Esophagus (tissue), 2 donors: ENCODE measurements at regions not wholly inside any gene's neighbourhood (a gene's known extent, or its start where the extent isn't known, plus 50 kb on each side); places are given as distances from the start of the nearest gene placed in this dataset.

Experiments used
- H3K27ac ChIP-seq, 2 donors: one replicate each; pipeline ENCODE4 v1.5.1; 2013; ENCODE audit warnings: low read depth in 2 of 2, mild to moderate bottlenecking in 2 of 2, inconsistent platforms in 1 of 2, low read length in 1 of 2, moderate library complexity in 1 of 2
- H3K27me3 ChIP-seq, 2 donors: one replicate each; pipeline ENCODE4 v1.6.1; 2013; ENCODE audit warnings: low read length in 2 of 2, control low read depth in 1 of 2, mild to moderate bottlenecking in 1 of 2; ENCODE audit not compliant: insufficient read depth in 2 of 2, control insufficient read depth in 1 of 2
- H3K36me3 ChIP-seq, 2 donors: one replicate each; pipeline ENCODE4 v1.6.1; 2013; ENCODE audit warnings: low read length in 1 of 2; ENCODE audit not compliant: control insufficient read depth in 2 of 2, insufficient read depth in 2 of 2
- H3K4me1 ChIP-seq, 2 donors: one replicate each; pipeline ENCODE4 v1.6.1; 2013; ENCODE audit warnings: low read length in 1 of 2; ENCODE audit not compliant: control insufficient read depth in 2 of 2, insufficient read depth in 2 of 2
- H3K4me3 ChIP-seq, 2 donors: one replicate each; pipeline ENCODE4 v1.5.1; 2013; ENCODE audit warnings: low read length in 2 of 2, mild to moderate bottlenecking in 2 of 2, low read depth in 1 of 2, moderate library complexity in 1 of 2
- H3K9me3 ChIP-seq, 2 donors: one replicate each; pipeline ENCODE4 v1.6.1; 2013; ENCODE audit warnings: mild to moderate bottlenecking in 2 of 2, low read depth in 1 of 2, low read length in 1 of 2, moderate library complexity in 1 of 2; ENCODE audit not compliant: control insufficient read depth in 2 of 2, insufficient read depth in 1 of 2
- WGBS, 2 donors: extraction: QIAGEN DNeasy Blood & Tissue Kit; methylation state at CpG; one replicate each; pipeline ENCODE4 v1.1.7; 2013; 5-methylcytosine and 5-hydroxymethylcytosine counted together
- donor health status: healthy with polysubstance abuse.
- donor health status: Bipolar disorder and iron deficiency.

DNA sequence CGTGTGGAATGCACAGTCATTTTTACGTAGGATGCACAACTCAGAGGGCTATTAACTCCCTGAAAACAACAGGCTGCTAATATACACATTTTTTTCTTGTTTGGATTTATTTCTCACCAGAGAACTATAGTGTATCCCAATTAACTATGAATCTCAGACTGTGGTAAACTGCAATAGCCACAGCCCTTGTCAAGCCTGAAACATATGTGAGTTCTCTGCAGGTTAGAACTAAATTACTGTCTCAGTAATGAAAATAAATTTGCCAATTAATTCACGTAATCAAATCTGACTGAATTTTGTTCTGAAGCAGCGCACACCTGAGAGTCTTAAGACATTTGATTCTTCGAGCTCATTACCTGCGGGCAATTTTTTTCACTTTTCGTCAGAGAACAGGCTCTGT is 318.6 kb downstream of the PMP22 start:
- Histone ChIP-seq H3K4me1 (peaks cover 0 to 2% of the 10 kb centered on the region in 2 donors), H3K9me3 (no peaks in the 10 kb centered on the region), H3K36me3 (no peaks in the 10 kb centered on the region), H3K27ac (no peak overlapping the region), H3K27me3 (no peaks in the 10 kb centered on the region), H3K4me3 (no peak overlapping the region)
- 68 to 81% methylated on average over 7 of the region's 7 CpGs for WGBS, 2 donors

DNA sequence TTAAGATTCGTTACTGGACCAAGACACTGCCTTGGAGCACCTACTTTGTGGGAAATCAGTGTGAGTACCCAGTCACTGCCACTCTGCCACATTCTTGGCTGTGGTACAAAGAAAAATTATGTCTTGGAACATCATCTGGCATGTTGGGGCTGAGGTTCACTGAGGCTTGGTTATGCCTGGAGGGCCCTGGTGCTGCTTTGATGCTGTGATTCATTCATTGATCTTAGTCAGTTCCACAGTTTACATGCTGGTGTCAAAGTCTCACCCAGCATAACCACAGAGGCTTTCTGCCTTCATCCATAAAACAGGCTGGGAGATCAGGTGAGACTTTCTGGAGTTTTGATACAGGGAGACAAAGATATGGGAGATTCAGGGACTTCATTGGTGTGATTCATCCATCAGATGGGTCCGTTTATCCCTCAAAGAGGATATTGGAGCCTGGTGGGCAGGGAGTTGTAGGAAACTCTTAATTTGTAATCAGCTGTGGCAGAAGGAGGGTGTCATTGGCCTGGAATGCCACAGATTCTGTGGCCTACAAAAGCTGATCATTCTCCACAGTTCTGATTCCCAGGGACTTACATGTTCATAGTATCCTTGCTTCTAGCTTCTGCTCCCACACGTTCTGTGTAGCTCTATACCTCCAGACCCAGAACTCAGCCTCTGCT is 322.5 kb downstream of the PMP22 start:
- no peak overlapping the region for H3K4me3 ChIP-seq
- no peaks in the 10 kb centered on the region for H3K36me3 ChIP-seq
- no peaks in the 10 kb centered on the region for H3K9me3 ChIP-seq
- no peaks in the 10 kb centered on the region for H3K27me3 ChIP-seq
- 50 to 55% methylated on average over 3 of the region's 3 CpGs for WGBS, 2 donors
- peaks cover 0 to 2% of the 10 kb centered on the region in 2 donors for H3K4me1 ChIP-seq
- no peak overlapping the region for H3K27ac ChIP-seq

DNA sequence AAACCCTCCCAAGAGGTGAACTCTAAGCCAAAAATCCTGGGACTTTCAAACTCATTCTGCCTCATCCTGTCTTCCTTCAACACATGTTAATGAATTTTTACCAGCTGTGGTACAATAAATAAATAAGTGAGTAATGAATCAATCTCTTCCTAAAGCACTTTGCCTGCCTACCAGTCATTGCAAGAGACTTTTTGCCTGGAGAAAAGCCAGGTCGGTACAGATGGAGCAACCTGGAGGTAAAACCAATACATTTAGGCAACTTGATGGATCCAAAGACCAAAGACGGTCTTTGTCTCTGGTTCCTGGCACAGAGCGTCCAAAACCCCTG is 324.2 kb downstream of the PMP22 start:
- no peaks in the 10 kb centered on the region for H3K36me3 ChIP-seq
- H3K27me3 ChIP-seq = no peaks in the 10 kb centered on the region
- 43 to 76% methylated on average over 3 of the region's 3 CpGs for WGBS, 2 donors

DNA sequence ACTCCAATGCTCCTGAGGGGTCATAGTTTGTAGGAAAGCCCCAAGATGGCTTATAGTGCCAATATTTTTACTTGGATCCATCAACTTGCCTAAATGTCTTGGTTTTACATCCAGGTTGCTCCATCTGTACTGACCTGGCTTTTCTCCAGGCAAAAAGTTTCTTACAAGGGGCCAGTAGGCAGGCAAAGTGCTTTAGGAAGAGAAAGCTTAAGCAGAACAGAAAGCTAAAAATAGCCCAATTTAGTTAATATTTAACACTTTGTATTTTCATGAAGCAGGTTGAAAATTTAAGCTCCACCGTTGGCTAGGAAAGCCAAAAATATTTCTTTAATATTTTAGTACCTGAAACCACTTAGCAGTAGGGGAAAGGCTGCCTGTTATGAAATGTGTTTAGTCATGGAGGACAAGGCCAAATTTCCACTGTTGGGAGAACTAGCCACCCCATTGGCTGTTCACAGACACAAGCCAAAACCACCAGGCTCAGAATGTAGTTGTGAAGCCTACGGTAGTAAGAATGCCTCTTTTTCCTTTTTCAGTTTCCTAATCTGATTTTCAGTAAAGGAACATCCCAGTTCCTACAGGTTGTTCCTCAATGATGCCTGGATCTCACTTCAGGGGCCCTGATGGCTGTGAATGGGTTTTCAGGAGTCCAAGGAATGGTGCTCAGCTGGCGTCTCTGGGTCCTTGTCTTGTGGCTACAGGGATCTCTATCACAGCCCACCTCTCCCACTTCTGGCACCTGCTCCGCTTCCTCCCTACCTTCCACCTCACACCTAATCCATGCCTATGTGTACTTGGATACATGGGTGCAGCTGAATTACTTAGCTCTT is 324.8 kb downstream of the PMP22 start:
- Histone ChIP-seq H3K27me3 (no peaks in the 10 kb centered on the region), H3K27ac (peak overlapping the region in 1 of 2 donors; percentile 76), H3K4me3 (no peak overlapping the region), H3K4me1 (peaks cover 0 to 2% of the 10 kb centered on the region in 2 donors), H3K9me3 (no peaks in the 10 kb centered on the region), H3K36me3 (no peaks in the 10 kb centered on the region)
- WGBS, 2 donors = 54 to 62% methylated on average over 4 of the region's 4 CpGs

More for the DNA sequence above, 324.2 kb downstream of the PMP22 start:
- H3K27ac ChIP-seq = no peak overlapping the region
- no peak overlapping the region for H3K4me3 ChIP-seq
- no peaks in the 10 kb centered on the region for H3K9me3 ChIP-seq
- H3K4me1 ChIP-seq = peaks cover 0 to 2% of the 10 kb centered on the region in 2 donors

DNA sequence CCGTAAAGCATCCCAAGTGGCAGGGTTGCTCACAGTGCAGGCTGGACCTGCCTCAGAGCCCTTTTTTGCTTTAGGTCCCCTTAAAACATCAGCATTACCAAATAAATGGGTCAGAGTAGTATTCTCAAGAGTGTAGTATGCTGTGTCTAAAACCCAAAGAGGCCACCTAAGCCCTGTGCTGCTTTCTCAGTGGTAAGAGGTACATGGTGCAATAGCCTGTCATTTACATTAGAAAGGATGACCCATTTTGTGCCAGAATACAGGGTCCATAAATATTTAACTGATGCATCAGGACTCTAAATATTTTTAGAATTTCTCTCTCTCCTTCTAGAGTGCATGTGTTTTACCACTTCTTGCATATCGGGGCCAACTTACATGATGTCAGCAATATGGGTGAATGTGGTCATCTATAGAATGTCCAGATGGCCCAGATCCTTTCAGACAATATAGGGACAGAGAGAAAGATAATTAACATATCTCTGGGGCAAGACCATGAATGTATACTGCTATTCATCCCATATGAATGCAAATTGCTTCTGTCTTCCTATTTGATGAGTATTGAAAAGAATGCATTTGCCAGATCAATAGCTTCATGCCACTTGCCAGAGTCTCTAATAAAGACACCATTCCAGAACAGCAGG is 329.2 kb downstream of the PMP22 start:
- no peaks in the 10 kb centered on the region for H3K36me3 ChIP-seq
- H3K27ac ChIP-seq = no peak overlapping the region
- no peaks in the 10 kb centered on the region for H3K4me1 ChIP-seq
- no peak overlapping the region for H3K4me3 ChIP-seq
- no peaks in the 10 kb centered on the region for H3K9me3 ChIP-seq
- WGBS, 2 donors = 81 to 95% methylated on average over 2 of the region's 2 CpGs
- H3K27me3 ChIP-seq = no peaks in the 10 kb centered on the region

DNA sequence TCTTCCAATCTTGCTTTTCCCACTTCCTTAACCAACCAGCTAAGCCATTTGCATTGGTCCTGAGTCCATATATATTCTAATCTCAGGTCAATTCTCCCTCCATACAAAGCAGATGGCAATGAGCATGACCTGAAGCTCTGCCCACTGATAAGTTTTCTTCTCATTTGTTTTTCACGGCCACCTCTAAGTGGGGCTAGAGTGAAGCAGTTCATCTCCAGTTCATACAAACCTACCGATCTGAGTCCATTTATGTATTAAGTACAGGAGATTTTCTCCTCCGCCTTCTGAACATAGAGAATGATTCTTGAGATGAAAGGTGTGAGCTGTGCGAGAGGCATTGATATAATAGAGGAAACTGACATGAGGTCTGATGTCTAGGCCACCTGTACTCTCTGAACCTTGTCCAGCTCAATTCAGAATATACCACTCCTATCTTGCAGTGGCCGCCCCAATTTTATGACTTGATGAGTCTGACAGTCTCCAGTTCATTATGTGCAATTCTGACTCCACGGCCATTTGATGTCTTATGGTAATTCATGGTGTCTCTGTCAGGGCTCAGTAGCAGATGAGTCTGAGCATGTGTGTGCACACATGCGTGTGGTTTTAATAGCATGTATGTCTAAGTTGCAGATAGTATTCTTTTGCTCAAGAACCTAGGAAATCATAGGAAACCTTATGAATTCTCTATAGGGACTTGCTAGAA is 329.8 kb downstream of the PMP22 start:
- H3K27ac ChIP-seq = no peak overlapping the region
- H3K9me3 ChIP-seq = no peaks in the 10 kb centered on the region
- H3K4me1 ChIP-seq = no peaks in the 10 kb centered on the region
- no peak overlapping the region for H3K4me3 ChIP-seq
- no peaks in the 10 kb centered on the region for H3K36me3 ChIP-seq
- WGBS, 2 donors = 91% methylated on average over 7 of the region's 7 CpGs
- no peaks in the 10 kb centered on the region for H3K27me3 ChIP-seq

DNA sequence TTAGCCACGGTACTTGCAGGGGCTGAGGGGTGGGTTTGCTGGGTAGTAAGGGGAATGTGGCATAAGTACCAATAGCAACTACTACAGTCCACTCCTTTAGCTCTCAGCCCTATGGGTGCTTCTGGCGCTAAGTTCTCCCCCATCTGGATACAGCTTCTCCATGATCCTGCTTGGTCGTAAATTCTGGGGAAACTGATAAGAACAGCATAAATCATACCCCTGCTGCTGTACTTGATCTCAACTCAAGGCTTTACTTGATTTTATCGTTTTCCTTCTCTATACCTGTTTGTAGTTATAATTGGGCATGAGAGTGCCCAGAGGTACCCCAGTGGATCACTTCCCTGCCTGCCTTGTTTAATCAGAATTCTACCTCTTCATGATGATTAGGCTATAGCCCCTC is 331.4 kb downstream of the PMP22 start:
- WGBS, 2 donors = 76 to 89% methylated on average over 4 of the region's 4 CpGs
- Histone ChIP-seq H3K27me3 (no peaks in the 10 kb centered on the region), H3K4me3 (no peak overlapping the region), H3K4me1 (no peaks in the 10 kb centered on the region), H3K27ac (no peak overlapping the region), H3K36me3 (no peaks in the 10 kb centered on the region), H3K9me3 (no peaks in the 10 kb centered on the region)

DNA sequence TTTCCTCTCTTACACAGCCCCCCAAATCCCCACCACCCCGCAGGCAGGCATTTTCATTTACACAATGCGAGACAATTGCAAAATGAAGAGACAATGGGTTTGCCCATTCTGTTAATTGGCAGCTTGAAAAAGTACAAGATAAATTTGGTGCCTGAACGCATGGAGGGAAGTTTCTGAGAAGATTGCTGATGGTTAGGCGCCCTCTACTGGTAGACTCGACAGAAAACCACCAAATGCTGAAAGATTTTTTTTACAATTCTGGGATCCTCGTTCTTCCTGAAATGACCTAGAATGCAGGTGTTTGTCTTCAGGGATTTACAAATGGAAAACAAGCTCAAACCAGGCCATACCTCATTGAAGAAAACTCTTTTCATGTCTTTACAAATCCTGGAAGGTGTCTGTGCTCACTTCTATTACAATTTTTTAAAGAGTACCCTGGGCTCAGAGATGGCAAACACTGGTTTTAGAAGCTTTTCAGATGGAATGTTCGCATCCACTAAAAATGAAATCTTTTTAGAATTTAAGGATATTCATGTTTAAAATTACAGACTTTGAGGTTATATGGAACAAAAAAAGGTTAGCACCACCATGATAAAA is 338.5 kb downstream of the PMP22 start:
- Histone ChIP-seq H3K4me1 (no peaks in the 10 kb centered on the region), H3K27me3 (no peaks in the 10 kb centered on the region), H3K9me3 (no peaks in the 10 kb centered on the region), H3K36me3 (no peaks in the 10 kb centered on the region), H3K27ac (no peak overlapping the region), H3K4me3 (no peak overlapping the region)
- 11 to 12% methylated on average over 7 of the region's 7 CpGs for WGBS, 2 donors

DNA sequence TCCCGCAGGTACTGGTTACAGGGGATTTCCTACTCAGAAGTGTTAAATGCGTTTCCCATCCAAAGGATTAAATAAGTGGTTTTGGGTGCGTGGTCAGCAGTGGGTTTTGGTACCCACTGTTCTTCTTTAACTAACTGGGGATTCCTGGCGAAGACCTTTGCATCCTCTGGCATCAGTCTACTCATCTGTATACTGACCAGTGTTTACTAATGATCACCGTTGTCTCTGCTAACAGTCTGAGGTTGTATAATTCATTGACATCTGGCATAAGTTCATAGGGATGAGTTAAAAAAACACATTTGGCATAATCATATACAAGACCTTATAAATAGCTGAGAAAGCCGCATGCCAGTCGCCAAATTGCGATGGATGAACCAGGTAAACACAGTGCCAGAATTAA is 339.1 kb downstream of the PMP22 start:
- H3K4me1 ChIP-seq = no peaks in the 10 kb centered on the region
- no peak overlapping the region for H3K4me3 ChIP-seq
- H3K27me3 ChIP-seq = no peaks in the 10 kb centered on the region
- no peak overlapping the region for H3K27ac ChIP-seq
- no peaks in the 10 kb centered on the region for H3K9me3 ChIP-seq
- H3K36me3 ChIP-seq = no peaks in the 10 kb centered on the region
- WGBS, 2 donors = 44 to 46% methylated on average over 8 of the region's 8 CpGs
